HFF-Myc (cell line): ENCODE measurements at regions not wholly inside any gene's neighbourhood (a gene's known extent, or its start where the extent isn't known, plus 50 kb on each side); places are given as distances from the start of the nearest gene placed in this dataset.

ENCODE experiments used
- DNase-seq: peaks from one replicate; pipeline ENCODE4 v3.0.0-alpha.2; 2011; ENCODE audit warnings: low read depth; ENCODE audit errors: extremely low read depth
- H3K4me3 ChIP-seq: replicated peaks from 2 replicates; pipeline ENCODE4 v1.5.1; 2011; ENCODE audit warnings: low read depth, mild to moderate bottlenecking, control low read depth, low read length
- TF ChIP-seq, protein P1 (sequence below): IDR thresholded peaks from 2 replicates; pipeline ENCODE4 v1.5.1; 2012; ENCODE audit warnings: mild to moderate bottlenecking, low read depth, low read length, control low read depth; ENCODE audit errors: missing control alignments

DNA sequence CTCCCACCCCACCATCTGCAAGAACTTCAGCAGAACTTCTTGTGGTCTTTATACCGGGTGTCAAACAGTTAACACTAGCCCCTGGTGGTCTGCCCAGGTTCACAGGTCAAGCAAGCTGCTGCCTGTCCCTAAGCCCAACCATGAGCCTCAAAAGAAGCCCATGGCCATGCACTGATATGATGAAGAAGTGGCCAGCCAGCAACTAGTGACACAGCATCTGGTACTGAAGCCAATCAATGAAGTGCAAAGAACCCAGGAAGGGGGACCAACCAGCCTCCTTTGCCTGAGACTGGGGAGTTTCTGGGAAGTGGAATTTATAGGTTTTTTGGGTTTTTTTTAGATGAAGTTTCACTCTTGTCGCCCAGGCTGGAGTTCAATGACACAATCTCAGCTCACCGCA is 127.8 kb downstream of the MAFB start:
- H3K4me3 ChIP-seq = no peak overlapping the region
- TF ChIP-seq, protein P1, sequence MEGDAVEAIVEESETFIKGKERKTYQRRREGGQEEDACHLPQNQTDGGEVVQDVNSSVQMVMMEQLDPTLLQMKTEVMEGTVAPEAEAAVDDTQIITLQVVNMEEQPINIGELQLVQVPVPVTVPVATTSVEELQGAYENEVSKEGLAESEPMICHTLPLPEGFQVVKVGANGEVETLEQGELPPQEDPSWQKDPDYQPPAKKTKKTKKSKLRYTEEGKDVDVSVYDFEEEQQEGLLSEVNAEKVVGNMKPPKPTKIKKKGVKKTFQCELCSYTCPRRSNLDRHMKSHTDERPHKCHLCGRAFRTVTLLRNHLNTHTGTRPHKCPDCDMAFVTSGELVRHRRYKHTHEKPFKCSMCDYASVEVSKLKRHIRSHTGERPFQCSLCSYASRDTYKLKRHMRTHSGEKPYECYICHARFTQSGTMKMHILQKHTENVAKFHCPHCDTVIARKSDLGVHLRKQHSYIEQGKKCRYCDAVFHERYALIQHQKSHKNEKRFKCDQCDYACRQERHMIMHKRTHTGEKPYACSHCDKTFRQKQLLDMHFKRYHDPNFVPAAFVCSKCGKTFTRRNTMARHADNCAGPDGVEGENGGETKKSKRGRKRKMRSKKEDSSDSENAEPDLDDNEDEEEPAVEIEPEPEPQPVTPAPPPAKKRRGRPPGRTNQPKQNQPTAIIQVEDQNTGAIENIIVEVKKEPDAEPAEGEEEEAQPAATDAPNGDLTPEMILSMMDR = no peak
- DNase-seq = no peak

DNA sequence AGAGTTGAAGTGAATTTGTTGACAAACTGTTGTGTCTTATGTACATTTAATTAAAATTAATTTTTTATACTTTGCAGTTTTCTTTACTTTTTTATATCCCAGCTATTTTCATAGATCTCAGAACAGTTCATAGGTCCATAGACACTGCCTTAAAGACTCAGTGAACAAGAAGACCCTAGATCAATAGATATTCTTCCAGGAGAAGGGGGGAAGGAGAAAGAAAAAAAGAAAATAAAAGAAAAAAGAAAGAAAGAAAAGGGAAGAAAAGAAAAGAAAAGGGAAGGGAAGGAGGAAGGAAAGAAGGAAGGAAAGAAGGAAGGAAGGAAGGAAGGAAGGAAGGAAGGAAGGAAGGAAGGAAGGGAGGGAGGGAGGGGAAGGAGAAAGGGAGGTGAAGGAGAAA is 130.8 kb downstream of the MAFB start:
- no peak for DNase-seq
- H3K4me3 ChIP-seq = no peak overlapping the region
- TF ChIP-seq, protein P1 = no peak

DNA sequence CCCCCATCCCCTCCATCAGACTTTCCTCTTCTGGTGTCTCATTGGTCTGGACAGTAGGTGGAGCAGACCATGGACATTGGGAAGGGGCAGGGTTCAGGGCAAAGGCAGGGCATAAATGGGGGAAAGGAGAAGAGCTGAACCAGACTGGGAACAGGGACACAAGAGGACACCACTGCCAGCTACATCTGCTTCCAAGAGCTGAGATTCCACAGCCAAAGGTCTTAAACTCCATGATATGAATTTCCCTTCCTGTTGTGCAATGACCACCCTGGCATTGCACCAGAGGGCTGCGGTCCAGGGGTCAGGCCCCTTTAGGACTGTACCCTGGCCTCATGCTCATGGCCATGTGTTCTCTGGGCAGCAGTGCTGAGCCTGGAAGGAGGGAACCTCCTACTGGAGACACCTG is 137.9 kb downstream of the MAFB start:
- TF ChIP-seq, protein P1 = no peak
- no peak for DNase-seq
- no peak overlapping the region for H3K4me3 ChIP-seq

GRCh38 chr20:40547483-40548091 is 141.4 kb downstream of the MAFB start:
- no peak overlapping the region for H3K4me3 ChIP-seq
- no peak for DNase-seq
- TF ChIP-seq, protein P1 = no peak

GRCh38 chr20:40545478-40545877 is 143.6 kb downstream of the MAFB start:
- no peak overlapping the region for H3K4me3 ChIP-seq
- DNase-seq = no peak
- TF ChIP-seq, protein P1 = no peak

- no peak for DNase-seq
- TF ChIP-seq, protein P1 = no peak
- no peak overlapping the region for H3K4me3 ChIP-seq
Measured at GRCh38 chr20:40542065-40542464, 147.0 kb downstream of the MAFB start.

- TF ChIP-seq, protein P1 = no peak
- no peak overlapping the region for H3K4me3 ChIP-seq
- DNase-seq = no peak
Measured at GRCh38 chr20:40540166-40540565, 148.9 kb downstream of the MAFB start.
